Rectal smooth muscle tissue (tissue), 1 donor: ENCODE measurements at regions not wholly inside any gene's neighbourhood (a gene's known extent, or its start where the extent isn't known, plus 50 kb on each side); places are given as distances from the start of the nearest gene placed in this dataset.

Source experiments
- H3K27ac ChIP-seq: one replicate; pipeline ENCODE4 v1.7.0; 2013; ENCODE audit warnings: low read depth, low read length, inconsistent platforms
- H3K27me3 ChIP-seq: one replicate; pipeline ENCODE4 v1.7.0; 2013; ENCODE audit warnings: low read length; ENCODE audit not compliant: control insufficient read depth, insufficient read depth
- H3K36me3 ChIP-seq: one replicate; pipeline ENCODE4 v1.7.0; 2013; ENCODE audit warnings: low read length; ENCODE audit not compliant: control insufficient read depth, insufficient read depth
- H3K4me1 ChIP-seq: one replicate; pipeline ENCODE4 v1.7.0; 2013; ENCODE audit warnings: low read length; ENCODE audit not compliant: control insufficient read depth, insufficient read depth
- H3K4me3 ChIP-seq: one replicate; pipeline ENCODE4 v1.7.0; 2013; ENCODE audit warnings: low read length
- H3K9ac ChIP-seq: one replicate; pipeline ENCODE4 v1.7.0; 2013; ENCODE audit warnings: low read length

GRCh38 chr16:51393381-51394005 lies 242.4 kb upstream of the SALL1 start:
- no peaks in the 10 kb centered on the region for H3K27me3 ChIP-seq
- no peak overlapping the region for H3K9ac ChIP-seq
- H3K4me1 ChIP-seq: no peaks in the 10 kb centered on the region
- H3K4me3 ChIP-seq: no peak overlapping the region
- no peaks in the 10 kb centered on the region for H3K36me3 ChIP-seq
- H3K27ac ChIP-seq: no peak overlapping the region

- Histone ChIP-seq H3K4me3 (no peak overlapping the region), H3K36me3 (no peaks in the 10 kb centered on the region), H3K27me3 (no peaks in the 10 kb centered on the region), H3K27ac (no peak overlapping the region), H3K4me1 (no peaks in the 10 kb centered on the region), H3K9ac (no peak overlapping the region)
These were observed 241.6 kb upstream of the SALL1 start for GRCh38 chr16:51392521-51393187.

DNA sequence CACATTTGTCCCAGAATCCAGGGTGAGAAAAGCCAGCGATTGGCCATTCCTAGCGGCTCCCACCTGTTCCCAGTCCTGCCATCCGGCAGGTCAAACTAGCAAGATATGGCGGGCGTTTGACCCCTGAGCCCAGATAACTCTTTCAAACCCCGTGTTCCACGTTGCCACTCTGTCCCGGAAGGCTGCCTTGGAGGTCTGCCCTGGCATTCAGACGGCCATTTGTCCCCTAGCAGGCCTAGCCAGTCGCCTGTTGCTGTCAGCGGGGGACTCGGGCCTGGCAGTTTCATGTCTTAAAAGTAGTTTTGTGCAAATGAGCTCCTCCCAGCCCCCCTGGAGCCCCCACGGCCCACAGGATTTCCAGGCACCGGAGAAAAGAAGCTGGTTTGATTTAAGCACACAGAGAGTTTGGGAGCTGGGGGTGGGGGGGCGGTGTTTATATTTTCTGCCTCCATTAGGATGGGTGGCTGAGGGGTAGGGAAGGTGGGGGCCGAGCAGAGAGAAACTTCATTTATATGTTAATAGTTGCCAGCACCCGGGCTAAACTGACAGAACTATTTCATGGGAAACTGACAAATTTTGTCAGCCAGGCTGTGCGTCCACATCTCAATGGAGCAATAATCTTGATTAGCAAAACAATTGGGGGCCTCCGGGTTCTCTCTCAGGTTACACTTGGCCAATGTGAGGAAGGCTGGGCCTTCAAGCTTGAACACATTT lies 240.9 kb upstream of the SALL1 start:
- no peaks in the 10 kb centered on the region for H3K27me3 ChIP-seq
- no peaks in the 10 kb centered on the region for H3K4me1 ChIP-seq
- H3K27ac ChIP-seq: no peak overlapping the region
- no peaks in the 10 kb centered on the region for H3K36me3 ChIP-seq
- H3K4me3 ChIP-seq: no peak overlapping the region
- no peak overlapping the region for H3K9ac ChIP-seq

DNA sequence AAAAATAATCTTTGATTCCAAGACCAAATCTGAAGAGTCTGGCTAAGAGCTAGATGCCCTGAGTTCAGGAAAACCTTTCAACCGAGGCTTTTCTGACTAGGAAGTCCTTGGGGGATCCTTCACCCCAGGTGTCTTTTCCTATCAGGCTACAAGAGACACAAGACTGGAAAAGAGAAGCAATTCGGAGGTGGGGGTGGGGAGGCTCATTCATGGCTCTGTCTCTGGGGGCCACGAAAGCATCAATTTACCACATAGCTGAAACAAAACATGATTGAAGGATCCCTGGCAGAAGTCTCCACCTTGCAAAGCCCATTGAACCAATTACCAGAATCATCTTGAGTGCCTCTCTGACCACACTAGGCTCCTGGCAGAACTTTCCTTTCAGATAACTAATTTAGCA lies 239.8 kb upstream of the SALL1 start:
- no peaks in the 10 kb centered on the region for H3K4me1 ChIP-seq
- no peak overlapping the region for H3K4me3 ChIP-seq
- no peaks in the 10 kb centered on the region for H3K27me3 ChIP-seq
- H3K27ac ChIP-seq: no peak overlapping the region
- no peak overlapping the region for H3K9ac ChIP-seq
- H3K36me3 ChIP-seq: no peaks in the 10 kb centered on the region

GRCh38 chr16:51389881-51390280 lies 238.8 kb upstream of the SALL1 start:
- Histone ChIP-seq H3K27ac (no peak overlapping the region), H3K36me3 (no peaks in the 10 kb centered on the region), H3K4me3 (no peak overlapping the region), H3K4me1 (no peaks in the 10 kb centered on the region), H3K27me3 (no peaks in the 10 kb centered on the region), H3K9ac (no peak overlapping the region)

DNA sequence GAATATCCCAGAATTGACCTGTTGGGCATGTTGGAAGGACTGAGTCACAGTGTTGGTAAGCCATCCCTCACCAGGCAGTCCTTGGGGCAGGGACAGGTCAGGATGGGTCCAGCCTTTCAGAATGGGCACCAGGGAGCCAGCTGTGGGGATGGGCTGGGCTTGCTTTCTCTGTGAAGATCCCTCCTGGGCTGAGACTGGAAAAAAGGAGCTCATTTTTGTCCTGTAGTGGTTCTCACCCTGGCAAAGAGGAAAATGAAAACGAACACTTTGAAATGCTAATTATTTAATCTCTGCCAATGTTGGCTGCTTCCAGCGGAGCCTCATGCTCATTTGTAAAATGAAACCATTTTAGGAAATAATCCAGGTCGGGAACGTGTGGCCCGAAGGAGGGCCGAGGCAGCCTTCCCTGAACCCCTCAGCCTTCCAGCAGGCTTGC lies 237.5 kb upstream of the SALL1 start:
- Histone ChIP-seq H3K4me1 (no peaks in the 10 kb centered on the region), H3K9ac (no peak overlapping the region), H3K27me3 (no peaks in the 10 kb centered on the region), H3K36me3 (no peaks in the 10 kb centered on the region), H3K4me3 (no peak overlapping the region), H3K27ac (no peak overlapping the region)

DNA sequence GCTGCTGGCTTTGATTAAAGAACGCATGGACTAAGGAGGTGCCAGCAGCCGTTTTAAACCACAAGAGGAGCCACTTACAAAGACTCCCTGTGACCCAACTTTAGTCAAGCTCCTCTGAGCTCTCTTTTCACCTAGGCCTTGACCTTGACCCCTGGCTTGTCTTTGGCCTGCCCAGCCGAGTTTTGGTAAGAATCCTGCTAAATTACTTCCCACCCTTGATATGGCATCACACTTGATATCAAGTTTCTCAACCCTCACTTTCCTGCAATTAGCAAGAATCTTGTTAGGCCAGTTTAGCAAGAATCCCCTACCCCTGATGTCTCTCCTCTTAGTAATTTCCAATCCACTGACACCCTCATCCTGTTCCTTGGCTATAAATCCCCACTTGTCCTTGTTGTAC lies 232.8 kb upstream of the SALL1 start:
- H3K4me1 ChIP-seq: no peaks in the 10 kb centered on the region
- no peak overlapping the region for H3K27ac ChIP-seq
- no peak overlapping the region for H3K4me3 ChIP-seq
- no peaks in the 10 kb centered on the region for H3K36me3 ChIP-seq
- no peak overlapping the region for H3K9ac ChIP-seq
- H3K27me3 ChIP-seq: no peaks in the 10 kb centered on the region

- Histone ChIP-seq H3K27me3 (no peaks in the 10 kb centered on the region), H3K36me3 (no peaks in the 10 kb centered on the region), H3K4me1 (no peaks in the 10 kb centered on the region), H3K9ac (no peak overlapping the region), H3K4me3 (no peak overlapping the region), H3K27ac (no peak overlapping the region)
These were observed 231.9 kb upstream of the SALL1 start for GRCh38 chr16:51382940-51383339.

DNA sequence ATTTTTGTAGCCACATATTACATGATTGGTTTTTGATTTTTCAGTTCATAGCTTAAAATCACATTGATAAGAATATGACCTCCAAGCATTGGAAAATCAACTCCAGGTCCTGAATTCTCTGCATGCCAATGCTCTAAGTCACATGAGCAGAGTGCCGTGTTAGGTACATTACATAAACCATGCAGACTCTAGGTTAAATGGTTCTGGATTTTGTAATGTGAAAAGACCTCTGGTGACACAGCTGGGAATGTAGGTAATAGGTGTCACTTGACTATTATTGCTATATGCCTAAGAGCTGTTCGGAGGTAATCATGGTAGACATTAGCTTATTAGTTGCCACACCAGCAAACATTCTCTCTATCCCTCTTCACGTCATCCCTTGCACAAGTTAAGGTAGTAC lies 231.1 kb upstream of the SALL1 start:
- Histone ChIP-seq H3K4me1 (no peaks in the 10 kb centered on the region), H3K27me3 (no peaks in the 10 kb centered on the region), H3K27ac (no peak overlapping the region), H3K9ac (no peak overlapping the region), H3K4me3 (no peak overlapping the region), H3K36me3 (no peaks in the 10 kb centered on the region)

- Histone ChIP-seq H3K9ac (no peak overlapping the region), H3K27ac (no peak overlapping the region), H3K27me3 (no peaks in the 10 kb centered on the region), H3K36me3 (no peaks in the 10 kb centered on the region), H3K4me3 (no peak overlapping the region), H3K4me1 (no peaks in the 10 kb centered on the region)
These were observed 225.0 kb upstream of the SALL1 start for GRCh38 chr16:51376080-51376479.

DNA sequence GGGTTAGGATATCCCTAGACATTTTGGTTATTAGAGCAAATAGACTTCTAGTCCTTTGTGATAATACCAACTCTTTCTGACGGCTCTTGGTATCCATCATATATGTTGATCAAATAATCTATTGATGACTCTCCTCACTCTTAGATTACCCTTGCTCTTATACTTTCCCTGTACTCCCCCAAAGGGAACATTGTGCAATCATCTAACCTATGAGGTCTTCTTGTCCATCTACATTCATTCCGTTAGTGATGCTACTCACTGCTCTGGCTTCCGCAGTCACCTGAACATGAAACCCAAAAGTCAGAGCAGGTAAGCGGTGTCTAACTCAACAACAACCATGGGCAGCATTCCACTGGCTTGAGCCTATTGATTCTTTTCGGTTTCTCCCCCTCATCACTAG lies 223.7 kb upstream of the SALL1 start:
- Histone ChIP-seq H3K9ac (no peak overlapping the region), H3K4me3 (no peak overlapping the region), H3K4me1 (no peaks in the 10 kb centered on the region), H3K36me3 (no peaks in the 10 kb centered on the region), H3K27ac (no peak overlapping the region), H3K27me3 (no peaks in the 10 kb centered on the region)

DNA sequence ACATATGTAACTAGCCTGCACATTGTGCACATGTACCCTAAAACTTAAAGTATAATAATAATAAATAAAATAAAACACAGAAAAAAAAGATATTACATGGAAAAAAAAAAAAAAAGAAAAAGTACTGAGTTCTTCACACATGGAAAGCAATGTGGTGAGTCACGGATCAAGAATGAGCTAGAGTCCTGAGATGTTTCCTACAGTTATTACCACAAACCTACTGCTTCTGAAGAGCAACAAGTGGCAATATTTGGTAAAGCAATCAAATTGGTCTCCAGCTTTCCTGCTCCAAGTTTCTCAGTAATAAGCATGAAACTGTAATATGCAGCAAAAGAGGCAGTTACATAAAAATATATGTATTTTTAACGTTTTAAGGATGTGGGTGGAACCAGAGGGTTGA lies 223.3 kb upstream of the SALL1 start:
- Histone ChIP-seq H3K36me3 (no peaks in the 10 kb centered on the region), H3K27ac (no peak overlapping the region), H3K4me1 (no peaks in the 10 kb centered on the region), H3K27me3 (no peaks in the 10 kb centered on the region), H3K4me3 (no peak overlapping the region), H3K9ac (no peak overlapping the region)

DNA sequence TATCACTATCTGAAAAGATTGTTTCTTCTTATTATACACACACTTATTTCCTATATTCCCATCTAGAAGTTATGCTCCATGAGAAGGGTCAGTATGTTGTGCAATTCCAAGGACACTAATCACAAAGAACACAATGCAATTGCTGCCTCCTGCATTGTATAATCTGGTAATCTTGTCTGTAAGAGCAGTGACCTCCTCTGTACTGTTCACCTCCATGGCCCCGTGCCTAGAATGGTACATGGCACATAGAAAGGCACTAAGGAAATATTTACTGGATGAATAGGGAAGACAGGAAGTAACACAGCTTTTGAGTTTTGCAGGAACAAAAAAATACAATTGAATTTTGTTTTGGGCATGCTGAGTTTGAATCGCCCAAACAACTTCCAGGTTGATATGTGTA lies 214.6 kb upstream of the SALL1 start:
- Histone ChIP-seq H3K27ac (no peak overlapping the region), H3K36me3 (no peaks in the 10 kb centered on the region), H3K4me1 (no peaks in the 10 kb centered on the region), H3K9ac (no peak overlapping the region), H3K4me3 (no peak overlapping the region), H3K27me3 (no peaks in the 10 kb centered on the region)
